Thyroid gland (tissue), 4 donors: ENCODE measurements at regions not wholly inside any gene's neighbourhood (a gene's known extent, or its start where the extent isn't known, plus 50 kb on each side); places are given as distances from the start of the nearest gene placed in this dataset.

Source experiments
- POLR2A ChIP-seq, 2 donors: fragments of 450-650 bp; IDR thresholded peaks; one replicate each; pipeline ENCODE4 v1.6.1; 2017; ENCODE audit warnings: antibody characterized with exemption in 2 of 2, mild to moderate bottlenecking in 2 of 2, moderate library complexity in 1 of 2
- TF ChIP-seq, protein P1 (sequence below), 6 experiments: fragments of 200-600 bp in 3 of 6; fragments of 450-650 bp in 3 of 6; sonication (generic) in 3 of 6; IDR thresholded peaks; one replicate each; pipeline ENCODE4 v1.5.1; 2016 to 2019; ENCODE audit warnings: antibody characterized with exemption in 6 of 6, mild to moderate bottlenecking in 2 of 6, inconsistent platforms in 1 of 6, moderate library complexity in 1 of 6

DNA sequence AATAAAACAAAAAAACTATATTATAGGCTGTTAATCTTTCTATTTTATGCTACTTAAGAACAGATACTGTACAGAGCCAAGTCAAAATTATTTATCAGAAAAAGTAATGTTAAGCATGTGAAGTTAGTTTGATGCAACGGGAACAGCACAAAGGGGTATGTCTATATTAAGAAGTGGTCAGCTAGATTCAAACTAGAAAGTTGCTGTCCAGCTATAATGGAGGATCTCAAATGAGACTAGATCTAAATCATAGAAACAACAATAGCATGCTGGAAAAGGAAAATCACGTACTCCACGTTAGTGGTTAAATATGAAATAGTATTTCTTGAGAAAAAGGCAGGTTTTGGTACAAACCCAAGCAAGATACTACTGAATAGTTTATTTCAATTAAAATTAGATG, 1124.0 kb downstream of the GRIK2 start:
- TF ChIP-seq POLR2A (IDR thresholded peaks at IDR 0.05), result no peak
- TF ChIP-seq, protein P1, sequence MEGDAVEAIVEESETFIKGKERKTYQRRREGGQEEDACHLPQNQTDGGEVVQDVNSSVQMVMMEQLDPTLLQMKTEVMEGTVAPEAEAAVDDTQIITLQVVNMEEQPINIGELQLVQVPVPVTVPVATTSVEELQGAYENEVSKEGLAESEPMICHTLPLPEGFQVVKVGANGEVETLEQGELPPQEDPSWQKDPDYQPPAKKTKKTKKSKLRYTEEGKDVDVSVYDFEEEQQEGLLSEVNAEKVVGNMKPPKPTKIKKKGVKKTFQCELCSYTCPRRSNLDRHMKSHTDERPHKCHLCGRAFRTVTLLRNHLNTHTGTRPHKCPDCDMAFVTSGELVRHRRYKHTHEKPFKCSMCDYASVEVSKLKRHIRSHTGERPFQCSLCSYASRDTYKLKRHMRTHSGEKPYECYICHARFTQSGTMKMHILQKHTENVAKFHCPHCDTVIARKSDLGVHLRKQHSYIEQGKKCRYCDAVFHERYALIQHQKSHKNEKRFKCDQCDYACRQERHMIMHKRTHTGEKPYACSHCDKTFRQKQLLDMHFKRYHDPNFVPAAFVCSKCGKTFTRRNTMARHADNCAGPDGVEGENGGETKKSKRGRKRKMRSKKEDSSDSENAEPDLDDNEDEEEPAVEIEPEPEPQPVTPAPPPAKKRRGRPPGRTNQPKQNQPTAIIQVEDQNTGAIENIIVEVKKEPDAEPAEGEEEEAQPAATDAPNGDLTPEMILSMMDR (IDR thresholded peaks at IDR 0.05), result no peak
